ENCODE measurements at regions not wholly inside any gene's neighbourhood (a gene's known extent, or its start where the extent isn't known, plus 50 kb on each side); places are given as distances from the start of the nearest gene placed in this dataset.

DNA sequence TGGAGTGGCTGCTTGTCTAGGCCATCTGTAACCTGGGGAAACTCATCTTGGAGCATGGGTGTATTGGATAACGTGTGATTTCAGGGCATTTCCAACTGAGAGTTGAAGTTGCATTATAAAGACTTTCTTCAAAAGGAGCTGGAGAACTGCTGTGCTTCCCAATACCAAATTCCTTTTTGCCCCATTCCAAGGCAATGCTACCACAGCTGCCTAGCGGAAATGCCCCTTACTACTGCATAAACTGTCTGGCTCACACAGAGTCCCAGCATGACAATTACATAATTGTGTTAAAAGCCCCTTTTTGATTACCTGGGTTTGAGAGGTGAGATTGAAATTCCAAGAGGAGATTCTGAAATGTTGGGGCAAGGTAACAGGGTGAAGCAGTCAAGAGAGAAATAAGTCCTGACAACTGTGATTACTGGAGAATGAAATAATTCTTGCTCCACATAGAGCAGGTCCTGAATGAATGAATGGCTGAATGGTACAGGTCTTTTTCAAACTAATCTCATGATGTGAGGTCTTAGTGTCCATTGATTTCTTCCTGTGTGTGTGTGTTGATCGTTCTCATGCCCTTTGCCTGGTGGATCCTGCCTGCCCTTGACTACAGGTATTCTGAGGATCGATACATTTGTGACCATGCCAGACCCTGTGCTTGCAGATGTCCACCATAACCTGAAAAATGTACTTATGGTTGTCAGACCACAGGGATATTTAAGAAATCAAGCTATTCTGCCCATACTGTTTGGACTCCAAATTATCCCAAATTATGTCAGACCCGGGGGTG lies 386.5 kb downstream of the GRIN2B start:
- H3K9me1 ChIP-seq (ENCODE audit: insufficient read depth, low read length) = no peaks in the 10 kb centered on the region
- H4K8ac ChIP-seq (ENCODE audit: low read depth in 2 of 2, low read length in 2 of 2) = no peak overlapping the region
- intact Hi-C loops (cut with micrococcal nuclease) (no loop called here), dilution Hi-C loops (cut with HindIII; ENCODE audit: low sequenced_read_pairs, unreplicated experiment) (no loop called here), in situ Hi-C loops (cut with MboI; ENCODE audit: low sequenced_read_pairs) (no loop called here)
- H3K4me3 ChIP-seq (ENCODE audit: insufficient read depth, low read depth, low read length) = no peak overlapping the region
- H3K36me3 ChIP-seq (ENCODE audit: control insufficient read depth, insufficient read depth, low read length) = no peaks in the 10 kb centered on the region
- H3K23ac ChIP-seq (ENCODE audit: low read depth, low read length) = no peak overlapping the region
- H4K91ac ChIP-seq (ENCODE audit: insufficient read depth, low read depth, low read length) = no peak overlapping the region
- H3K4ac ChIP-seq (ENCODE audit: low read depth, low read length) = no peak overlapping the region
- H2BK20ac ChIP-seq (ENCODE audit: low read depth, low read length) = no peak overlapping the region
- H2BK5ac ChIP-seq (ENCODE audit: low read depth, low read length, poor library complexity, severe bottlenecking) = no peak overlapping the region
- WGBS, 2 experiments (ENCODE audit: extremely low coverage in 2 of 2, insufficient read length in 1 of 2) = no CpG with 5 or more reads among the region's 5 CpGs
- no peak overlapping the region for H3K18ac ChIP-seq (ENCODE audit: low read depth, low read length)
- no peak overlapping the region for H3K4me2 ChIP-seq (ENCODE audit: low read depth, low read length)
- no peak overlapping the region for H3K56ac ChIP-seq (ENCODE audit: extremely low read depth, insufficient read depth, low read length)
- no peak overlapping the region for H2BK15ac ChIP-seq (ENCODE audit: low read depth, low read length)
- no peaks in the 10 kb centered on the region for H4K20me1 ChIP-seq (ENCODE audit: insufficient read depth, low read length)
- H4K5ac ChIP-seq (ENCODE audit: low read depth, low read length) = no peak overlapping the region
- CTCF ChIA-PET = no interaction called here
- no peaks in the 10 kb centered on the region for H3K79me1 ChIP-seq (ENCODE audit: low read depth in 1 of 2, low read length in 2 of 2)
- H2BK120ac ChIP-seq (ENCODE audit: low read depth, low read length) = no peak overlapping the region
- H3K27ac ChIP-seq (ENCODE audit: insufficient read depth, low read length) = no peak overlapping the region
- no peak overlapping the region for H3K14ac ChIP-seq (replicated peaks; ENCODE audit: low read depth, low read length)
- H2AFZ ChIP-seq (replicated peaks; ENCODE audit: low read length, poor library complexity) = peak overlapping the region; percentile 5
- H2AK5ac ChIP-seq (ENCODE audit: low read depth, low read length) = no peak overlapping the region
- no peaks in the 10 kb centered on the region for H3K9me3 ChIP-seq (ENCODE audit: control insufficient read depth, insufficient read depth, low read length)
- H3K4me1 ChIP-seq (ENCODE audit: control insufficient read depth, insufficient read depth, low read length) = no peaks in the 10 kb centered on the region
- H3K9ac ChIP-seq (ENCODE audit: low read depth, low read length) = no peak overlapping the region
- no TSS peak for BruUV-seq (replicated peaks)
- no peaks in the 10 kb centered on the region for H3K27me3 ChIP-seq (ENCODE audit: control insufficient read depth, insufficient read depth, low read length)
- DNase-seq (no peak), ATAC-seq (ENCODE audit: low read depth) (no peak)
- no peak for TF ChIP-seq CHD1 (IDR thresholded peaks at IDR 0.05; ENCODE audit: low read depth, low read length)
- TF ChIP-seq POLR2A (IDR thresholded peaks at IDR 0.05; ENCODE audit: low read depth, low read length) = no peak
- TF ChIP-seq MAZ (IDR thresholded peaks at IDR 0.05; ENCODE audit: borderline replicate concordance, low read depth, low read length) = no peak
- TF ChIP-seq, protein P1, sequence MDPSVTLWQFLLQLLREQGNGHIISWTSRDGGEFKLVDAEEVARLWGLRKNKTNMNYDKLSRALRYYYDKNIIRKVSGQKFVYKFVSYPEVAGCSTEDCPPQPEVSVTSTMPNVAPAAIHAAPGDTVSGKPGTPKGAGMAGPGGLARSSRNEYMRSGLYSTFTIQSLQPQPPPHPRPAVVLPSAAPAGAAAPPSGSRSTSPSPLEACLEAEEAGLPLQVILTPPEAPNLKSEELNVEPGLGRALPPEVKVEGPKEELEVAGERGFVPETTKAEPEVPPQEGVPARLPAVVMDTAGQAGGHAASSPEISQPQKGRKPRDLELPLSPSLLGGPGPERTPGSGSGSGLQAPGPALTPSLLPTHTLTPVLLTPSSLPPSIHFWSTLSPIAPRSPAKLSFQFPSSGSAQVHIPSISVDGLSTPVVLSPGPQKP (IDR thresholded peaks at IDR 0.05; ENCODE audit: borderline replicate concordance, low read depth, low read length) = no peak
- TF ChIP-seq USF2 (IDR thresholded peaks at IDR 0.05; ENCODE audit: low read depth, low read length) = no peak
- no peak for TF ChIP-seq FOS (IDR thresholded peaks at IDR 0.05; ENCODE audit: low read depth, low read length)
- TF ChIP-seq MXI1 (IDR thresholded peaks at IDR 0.05; ENCODE audit: borderline replicate concordance, low read depth, low read length) = no peak
- TF ChIP-seq CEBPB (IDR thresholded peaks at IDR 0.05; ENCODE audit: low read depth, low read length) = no peak
- TF ChIP-seq MAFK (IDR thresholded peaks at IDR 0.05; ENCODE audit: low read depth, low read length) = no peak
- no peak for TF ChIP-seq NFE2L2 (IDR thresholded peaks at IDR 0.05; ENCODE audit: low read depth, low read length)
- TF ChIP-seq BHLHE40 (IDR thresholded peaks at IDR 0.05; ENCODE audit: low read depth, low read length) = no peak
- no peak overlapping the region for H2AK9ac ChIP-seq (replicated peaks; ENCODE audit: low read depth, low read length, poor library complexity)
- POLR2A ChIA-PET (ENCODE audit: unreplicated experiment) = no interaction called here

Data from IMR-90 (cell line).